GM21447 (cell line): ENCODE measurements at regions not wholly inside any gene's neighbourhood (a gene's known extent, or its start where the extent isn't known, plus 50 kb on each side); places are given as distances from the start of the nearest gene placed in this dataset.

Source experiments
- ATAC-seq: cut with Tn5 transposase; IDR thresholded peaks from one replicate; pipeline ENCODE4 v1.9.1; 2021; ENCODE audit not compliant: unreplicated experiment

GRCh38 chr21:19565587-19565986 is 1162.0 kb upstream of the TMPRSS15 start:
- no peak for ATAC-seq

GRCh38 chr21:19566975-19567374 is 1163.4 kb upstream of the TMPRSS15 start:
- ATAC-seq, result no peak

- no peak for ATAC-seq
Measured at GRCh38 chr21:19577381-19577780, 1173.8 kb upstream of the TMPRSS15 start.

- ATAC-seq, result no peak
Measured at GRCh38 chr21:19590044-19590443, 1186.5 kb upstream of the TMPRSS15 start.

GRCh38 chr21:19603011-19603593 is 1199.5 kb upstream of the TMPRSS15 start:
- no peak for ATAC-seq

GRCh38 chr21:19608101-19608621 is 1204.6 kb upstream of the TMPRSS15 start:
- no peak for ATAC-seq

- no peak for ATAC-seq
Measured at GRCh38 chr21:19609611-19610010, 1206.0 kb upstream of the TMPRSS15 start.

GRCh38 chr21:19621837-19622496 is 1218.4 kb upstream of the TMPRSS15 start:
- no peak for ATAC-seq

- no peak for ATAC-seq
Measured at GRCh38 chr21:19640964-19641363, 1237.4 kb upstream of the TMPRSS15 start.

- no peak for ATAC-seq
Measured at GRCh38 chr21:19648391-19648790, 1244.8 kb upstream of the TMPRSS15 start.

- ATAC-seq, result no peak
Measured at GRCh38 chr21:19683492-19683891, 1279.9 kb upstream of the TMPRSS15 start.

- ATAC-seq, result no peak
Measured at GRCh38 chr21:19684328-19684727, 1280.7 kb upstream of the TMPRSS15 start.

- ATAC-seq, result no peak
Measured at GRCh38 chr21:19692231-19692630, 1288.6 kb upstream of the TMPRSS15 start.

GRCh38 chr21:19695796-19696195 is 1292.2 kb upstream of the TMPRSS15 start:
- no peak for ATAC-seq

- ATAC-seq, result no peak
Measured at GRCh38 chr21:19700476-19700875, 1296.9 kb upstream of the TMPRSS15 start.

GRCh38 chr21:19702726-19703125 is 1295.5 kb upstream of the NCAM2 start:
- no peak for ATAC-seq

GRCh38 chr21:19704832-19705231 is 1293.4 kb upstream of the NCAM2 start:
- no peak for ATAC-seq

GRCh38 chr21:19712441-19712840 is 1285.8 kb upstream of the NCAM2 start:
- no peak for ATAC-seq

GRCh38 chr21:19713313-19713712 is 1284.9 kb upstream of the NCAM2 start:
- ATAC-seq, result no peak

GRCh38 chr21:19724081-19724480 is 1274.1 kb upstream of the NCAM2 start:
- no peak for ATAC-seq

GRCh38 chr21:19731251-19731650 is 1267.0 kb upstream of the NCAM2 start:
- ATAC-seq, result no peak

GRCh38 chr21:19759836-19760235 is 1238.4 kb upstream of the NCAM2 start:
- ATAC-seq, result no peak

- ATAC-seq, result no peak
Measured at GRCh38 chr21:19767546-19767945, 1230.7 kb upstream of the NCAM2 start.
